Type B pancreatic cell (in vitro differentiated cells): ENCODE measurements at regions not wholly inside any gene's neighbourhood (a gene's known extent, or its start where the extent isn't known, plus 50 kb on each side); places are given as distances from the start of the nearest gene placed in this dataset.
"Not testable (repeated sequence)": the region's sequence is repeated elsewhere in the genome, so short reads cannot be mapped to it uniquely, and the experiment has no call there.

Experiments used
- DNase-seq: peaks from one replicate; pipeline ENCODE4 v3.0.0; 2021; ENCODE audit warnings: mixed read lengths; ENCODE audit not compliant: unreplicated experiment; ENCODE audit errors: extremely low spot score
- H3K27ac Mint-ChIP-seq: 2 replicates; pipeline ENCODE4 v1.8.0; 2021; ENCODE audit warnings: mild to moderate bottlenecking, mixed read lengths
- H3K27me3 Mint-ChIP-seq: 2 replicates; pipeline ENCODE4 v1.8.0; 2021; ENCODE audit warnings: mixed read lengths
- H3K36me3 Mint-ChIP-seq: 2 replicates; pipeline ENCODE4 v1.8.0; 2021; ENCODE audit warnings: mixed read lengths
- H3K4me1 Mint-ChIP-seq: one replicate; pipeline ENCODE4 v1.8.0; 2021; ENCODE audit warnings: mixed read lengths; ENCODE audit not compliant: unreplicated experiment
- H3K4me3 Mint-ChIP-seq: 2 replicates; pipeline ENCODE4 v1.8.0; 2021; ENCODE audit warnings: mild to moderate bottlenecking, mixed read lengths
- H3K9me3 Mint-ChIP-seq: 2 replicates; pipeline ENCODE4 v1.8.0; 2021; ENCODE audit warnings: mixed read lengths
- TF ChIP-seq, protein P1 (sequence below): fragments of 200-600 bp; sonication (generic); conservative IDR thresholded peaks from 2 replicates; pipeline ENCODE4 v1.5.0; 2021; ENCODE audit warnings: antibody characterized with exemption, mild to moderate bottlenecking

DNA sequence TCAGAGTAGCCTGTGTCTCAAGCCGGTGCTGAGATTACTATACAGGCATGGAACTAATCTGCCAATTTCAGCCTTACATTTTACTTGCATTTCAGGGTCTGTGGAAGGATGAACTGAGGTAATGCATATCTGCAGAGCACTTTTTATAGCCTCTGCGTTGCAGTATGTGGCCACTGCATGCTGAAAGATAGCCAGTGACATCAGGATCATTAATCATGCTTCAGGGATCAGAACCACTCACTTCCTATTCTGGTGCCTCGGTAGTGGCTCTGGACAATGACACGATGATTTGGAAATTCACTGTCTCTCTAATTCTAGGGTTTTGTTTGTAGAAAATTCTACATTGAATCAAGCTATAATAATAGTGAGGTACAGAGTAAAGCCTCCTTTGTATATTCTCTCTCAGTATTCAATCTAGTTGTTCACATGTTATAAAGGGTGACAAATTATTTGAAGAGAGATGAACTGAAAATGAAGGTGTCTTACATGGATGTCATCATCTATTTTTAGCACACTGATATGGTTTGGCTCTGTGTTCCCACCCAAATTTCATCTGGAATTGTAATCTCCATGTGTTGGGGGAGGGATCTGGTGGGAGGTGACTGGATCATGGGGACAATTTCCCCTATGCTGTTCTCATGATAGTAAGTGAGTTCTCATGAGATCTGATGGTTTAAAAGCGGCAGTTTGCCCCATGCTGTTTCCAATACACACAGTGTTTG lies 554.3 kb upstream of the MIS18BP1 start:
- Mint-ChIP-seq H3K4me3 (no peak overlapping the region), H3K27me3 (no peaks in the 10 kb centered on the region), H3K36me3 (no peaks in the 10 kb centered on the region), H3K27ac (no peak overlapping the region), H3K9me3 (no peaks in the 10 kb centered on the region), H3K4me1 (peaks cover 15% of the 10 kb centered on the region)
- DNase-seq = no peak
- TF ChIP-seq, protein P1, sequence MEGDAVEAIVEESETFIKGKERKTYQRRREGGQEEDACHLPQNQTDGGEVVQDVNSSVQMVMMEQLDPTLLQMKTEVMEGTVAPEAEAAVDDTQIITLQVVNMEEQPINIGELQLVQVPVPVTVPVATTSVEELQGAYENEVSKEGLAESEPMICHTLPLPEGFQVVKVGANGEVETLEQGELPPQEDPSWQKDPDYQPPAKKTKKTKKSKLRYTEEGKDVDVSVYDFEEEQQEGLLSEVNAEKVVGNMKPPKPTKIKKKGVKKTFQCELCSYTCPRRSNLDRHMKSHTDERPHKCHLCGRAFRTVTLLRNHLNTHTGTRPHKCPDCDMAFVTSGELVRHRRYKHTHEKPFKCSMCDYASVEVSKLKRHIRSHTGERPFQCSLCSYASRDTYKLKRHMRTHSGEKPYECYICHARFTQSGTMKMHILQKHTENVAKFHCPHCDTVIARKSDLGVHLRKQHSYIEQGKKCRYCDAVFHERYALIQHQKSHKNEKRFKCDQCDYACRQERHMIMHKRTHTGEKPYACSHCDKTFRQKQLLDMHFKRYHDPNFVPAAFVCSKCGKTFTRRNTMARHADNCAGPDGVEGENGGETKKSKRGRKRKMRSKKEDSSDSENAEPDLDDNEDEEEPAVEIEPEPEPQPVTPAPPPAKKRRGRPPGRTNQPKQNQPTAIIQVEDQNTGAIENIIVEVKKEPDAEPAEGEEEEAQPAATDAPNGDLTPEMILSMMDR = no peak

DNA sequence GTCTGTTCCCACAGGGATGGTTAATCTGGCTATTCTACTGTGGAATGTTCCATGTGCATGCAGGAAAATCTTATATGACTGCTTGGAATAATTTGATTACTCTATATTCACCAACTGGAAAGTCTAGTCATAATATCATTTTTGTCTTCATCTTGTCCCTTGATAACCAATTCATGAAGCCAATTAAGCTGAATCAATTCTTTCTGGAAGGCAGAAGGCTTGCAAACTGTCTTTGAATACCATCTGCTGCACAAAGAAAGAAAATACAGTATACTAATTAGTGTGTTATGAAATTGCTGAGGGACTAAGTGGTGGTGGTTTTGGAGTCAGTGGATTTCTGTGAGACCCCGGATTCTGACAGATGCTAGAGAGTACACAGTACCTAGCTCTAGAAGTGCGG lies 546.5 kb upstream of the MIS18BP1 start:
- no peak overlapping the region for H3K4me3 Mint-ChIP-seq

DNA sequence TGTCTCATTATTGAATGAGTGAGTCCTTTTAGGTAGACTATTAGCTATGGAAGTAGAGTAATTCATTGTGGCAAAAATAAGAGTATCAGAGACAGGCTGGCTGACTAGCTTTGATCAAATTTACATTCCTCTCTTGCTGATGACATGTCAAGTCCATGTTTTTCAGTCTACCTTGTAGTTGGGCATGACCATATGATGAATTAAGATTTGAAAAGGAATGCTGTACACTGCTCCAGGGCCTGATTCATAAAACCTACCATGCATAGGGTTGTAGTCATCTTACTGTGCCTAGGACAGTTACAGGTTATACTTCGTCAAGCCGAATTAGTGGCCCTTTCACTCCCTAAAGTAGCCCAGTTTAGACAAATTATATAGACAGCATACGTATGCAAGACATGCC lies 545.7 kb upstream of the MIS18BP1 start:
- Mint-ChIP-seq H3K36me3 (no peaks in the 10 kb centered on the region), H3K4me1 (no peaks in the 10 kb centered on the region), H3K27me3 (no peaks in the 10 kb centered on the region), H3K4me3 (peak overlapping the region; percentile 7), H3K9me3 (peaks cover 4% of the 10 kb centered on the region), H3K27ac (peak overlapping the region; percentile 2)
- TF ChIP-seq, protein P1 = no peak
- DNase-seq = no peak

More for the DNA sequence above, 546.5 kb upstream of the MIS18BP1 start:
- H3K36me3 Mint-ChIP-seq = no peaks in the 10 kb centered on the region
- no peaks in the 10 kb centered on the region for H3K27me3 Mint-ChIP-seq
- no peaks in the 10 kb centered on the region for H3K4me1 Mint-ChIP-seq
- DNase-seq = no peak
- H3K9me3 Mint-ChIP-seq = peaks cover 4% of the 10 kb centered on the region
- TF ChIP-seq, protein P1 = no peak
- no peak overlapping the region for H3K27ac Mint-ChIP-seq

DNA sequence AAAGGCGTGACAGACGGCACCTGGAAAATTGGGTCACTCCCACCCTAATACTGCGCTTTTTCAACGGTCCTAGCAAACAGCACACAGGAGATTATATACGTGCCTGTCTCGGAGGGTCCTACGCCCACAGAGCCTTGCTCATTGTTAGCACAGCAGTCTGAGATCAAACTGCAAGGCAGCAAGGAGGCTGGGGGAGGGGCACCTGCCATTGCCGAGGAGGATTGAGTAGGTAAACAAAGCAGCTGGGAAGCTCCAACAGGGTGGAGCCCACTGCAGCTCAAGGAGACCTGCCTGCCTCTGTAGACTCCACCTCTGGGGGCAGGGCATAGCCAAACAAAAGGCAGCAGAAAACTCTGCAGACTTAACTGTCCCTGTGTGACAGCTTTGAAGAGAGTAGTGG lies 543.0 kb upstream of the MIS18BP1 start:
- H3K9me3 Mint-ChIP-seq, H3K27me3 Mint-ChIP-seq, H3K4me1 Mint-ChIP-seq, H3K27ac Mint-ChIP-seq, H3K36me3 Mint-ChIP-seq, DNase-seq, H3K4me3 Mint-ChIP-seq: not testable (repeated sequence)

DNA sequence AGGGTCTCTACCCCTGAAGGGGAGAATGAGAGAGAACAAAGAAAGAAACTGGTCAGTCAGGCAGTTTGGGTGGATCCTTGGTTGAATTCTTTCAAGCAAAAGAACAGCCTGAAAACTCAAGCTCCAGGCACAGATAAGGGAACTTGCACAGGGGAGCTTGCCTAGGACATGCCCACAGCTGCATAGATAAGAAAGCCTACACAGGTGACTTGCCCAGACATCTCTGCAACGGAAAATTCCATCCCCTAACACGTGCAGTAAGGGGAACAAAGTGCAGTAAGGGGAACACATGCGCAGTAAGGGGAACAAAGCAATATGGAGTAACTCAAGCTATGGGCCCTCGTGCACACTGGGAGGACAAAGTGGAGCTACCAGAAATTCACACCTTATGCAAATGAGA lies 540.1 kb upstream of the MIS18BP1 start:
- H3K4me1 Mint-ChIP-seq = no peaks in the 10 kb centered on the region

DNA sequence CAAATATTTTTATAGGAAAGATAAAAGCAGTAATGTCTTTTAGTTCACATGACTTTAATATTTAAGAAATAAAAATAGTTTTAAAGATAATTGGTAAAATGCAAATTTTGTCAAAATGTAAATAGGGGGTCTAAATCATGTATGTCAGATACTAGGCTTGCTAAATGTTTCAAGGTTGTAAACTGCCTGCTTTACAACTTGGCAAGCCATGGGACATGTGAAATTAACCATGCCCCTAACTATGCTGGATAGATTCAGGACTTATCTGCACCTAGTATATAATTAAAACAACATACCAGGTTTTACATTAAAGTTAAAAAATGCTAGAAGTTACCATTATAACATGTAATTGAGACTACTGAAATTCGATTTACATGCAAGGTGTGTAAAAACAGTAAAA lies 537.3 kb upstream of the MIS18BP1 start:
- DNase-seq = no peak
- Mint-ChIP-seq H3K36me3 (no peaks in the 10 kb centered on the region), H3K4me1 (no peaks in the 10 kb centered on the region), H3K27ac (no peak overlapping the region), H3K4me3 (no peak overlapping the region), H3K9me3 (peaks cover 16% of the 10 kb centered on the region), H3K27me3 (no peaks in the 10 kb centered on the region)
- TF ChIP-seq, protein P1 = no peak

More for the DNA sequence above, 540.1 kb upstream of the MIS18BP1 start:
- H3K27ac Mint-ChIP-seq = no peak overlapping the region
- TF ChIP-seq, protein P1 = no peak
- no peaks in the 10 kb centered on the region for H3K36me3 Mint-ChIP-seq
- no peaks in the 10 kb centered on the region for H3K9me3 Mint-ChIP-seq
- H3K4me3 Mint-ChIP-seq = no peak overlapping the region
- H3K27me3 Mint-ChIP-seq = no peaks in the 10 kb centered on the region
- no peak for DNase-seq
